NCI-H510A treated with DMSO at 0.1 percent for 48 hours (cell line): ENCODE measurements at regions not wholly inside any gene's neighbourhood (a gene's known extent, or its start where the extent isn't known, plus 50 kb on each side); places are given as distances from the start of the nearest gene placed in this dataset.
"Not testable (repeated sequence)": the region's sequence is repeated elsewhere in the genome, so short reads cannot be mapped to it uniquely, and the experiment has no call there.

Experiments
- DNase-seq: peaks from one replicate; lab custom pipeline; 2025; lab: John Stamatoyannopoulos, UW

GRCh38 chrX:63466690-63467089, 115.6 kb upstream of the SPIN4 start:
- DNase-seq, result no peak

GRCh38 chrX:63458981-63459380, 107.8 kb upstream of the SPIN4 start:
- DNase-seq, result no peak

GRCh38 chrX:63453571-63453970, 102.4 kb upstream of the SPIN4 start:
- no peak for DNase-seq

- no peak for DNase-seq
These were observed 90.6 kb upstream of the SPIN4 start for GRCh38 chrX:63441717-63442116.

- DNase-seq, result no peak
These were observed 88.4 kb upstream of the SPIN4 start for GRCh38 chrX:63439580-63439979.

GRCh38 chrX:63436865-63437264, 85.7 kb upstream of the SPIN4 start:
- DNase-seq, result no peak

GRCh38 chrX:63434665-63435064, 83.5 kb upstream of the SPIN4 start:
- no peak for DNase-seq

- DNase-seq, result no peak
These were observed 83.1 kb upstream of the SPIN4 start for GRCh38 chrX:63434206-63434605.

GRCh38 chrX:63430026-63430425, 78.9 kb upstream of the SPIN4 start:
- no peak for DNase-seq

- DNase-seq, result no peak
These were observed 77.2 kb upstream of the SPIN4 start for GRCh38 chrX:63428348-63428747.

GRCh38 chrX:63426519-63426918, 75.4 kb upstream of the SPIN4 start:
- no peak for DNase-seq

GRCh38 chrX:63424063-63424462, 72.9 kb upstream of the SPIN4 start:
- no peak for DNase-seq

GRCh38 chrX:63421411-63421810, 70.3 kb upstream of the SPIN4 start:
- DNase-seq, result no peak

GRCh38 chrX:63418211-63418610, 67.1 kb upstream of the SPIN4 start:
- no peak for DNase-seq

- DNase-seq, result no peak
These were observed 66.5 kb upstream of the SPIN4 start for GRCh38 chrX:63417649-63418048.

GRCh38 chrX:63409934-63410333, 58.8 kb upstream of the SPIN4 start:
- DNase-seq, result not testable (repeated sequence)

- DNase-seq, result no peak
These were observed 56.9 kb upstream of the SPIN4 start for GRCh38 chrX:63408050-63408449.

GRCh38 chrX:63404332-63404731, 53.2 kb upstream of the SPIN4 start:
- no peak for DNase-seq

- DNase-seq, result no peak
These were observed 51.0 kb upstream of the SPIN4 start for GRCh38 chrX:63402106-63402505.
